NCI-H748 (cell line): ENCODE measurements at regions not wholly inside any gene's neighbourhood (a gene's known extent, or its start where the extent isn't known, plus 50 kb on each side); places are given as distances from the start of the nearest gene placed in this dataset.
"Not testable (repeated sequence)": the region's sequence is repeated elsewhere in the genome, so short reads cannot be mapped to it uniquely, and the experiment has no call there.

Source experiments
- DNase-seq: peaks from one replicate; lab custom pipeline; 2025; ENCODE audit not compliant: unreplicated experiment; lab: John Stamatoyannopoulos, UW

- DNase-seq = no peak
Observed at GRCh38 chr17:70320673-70321345, 151.5 kb downstream of the KCNJ2 start.

- DNase-seq = no peak
Observed at GRCh38 chr17:70321352-70321751, 152.0 kb downstream of the KCNJ2 start.

DNA sequence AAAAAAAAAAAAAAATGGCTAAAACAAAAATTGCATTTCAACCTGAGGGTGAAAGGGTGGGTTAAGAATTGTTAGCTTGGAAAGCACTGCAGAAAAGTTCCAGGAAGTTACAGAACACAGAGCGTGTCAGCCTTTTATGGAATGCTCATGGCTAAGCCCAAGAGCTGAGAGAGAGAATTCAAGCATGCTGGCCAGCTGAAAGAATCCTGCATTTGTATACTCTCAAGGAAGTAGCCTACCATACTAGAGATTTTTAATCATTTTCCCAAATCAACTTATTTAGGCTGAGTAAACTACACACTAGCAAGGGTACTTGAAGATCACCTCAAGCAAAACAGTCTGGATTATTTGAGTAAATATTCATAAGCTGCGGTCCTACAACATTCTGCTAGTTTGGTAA is 153.9 kb downstream of the KCNJ2 start:
- no peak for DNase-seq

GRCh38 chr17:70324031-70324430 is 154.7 kb downstream of the KCNJ2 start:
- no peak for DNase-seq

DNA sequence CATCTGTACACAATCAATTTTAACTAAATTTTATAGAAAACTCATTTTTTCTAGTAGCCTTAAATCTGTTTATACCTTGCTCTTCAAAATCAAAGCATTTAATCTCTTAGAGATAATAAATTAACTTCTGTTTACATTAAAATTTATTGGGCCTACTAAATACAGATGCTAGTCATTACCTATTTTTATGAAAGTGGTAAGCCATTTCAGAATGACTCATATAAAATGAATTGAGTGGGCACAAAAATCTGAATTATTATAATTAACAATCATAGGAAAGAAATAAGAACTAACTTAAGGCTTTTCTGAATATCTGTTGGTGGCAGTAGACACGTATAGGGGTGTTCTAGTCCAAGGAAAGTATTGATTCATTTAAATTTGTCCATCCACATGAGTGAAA is 157.9 kb downstream of the KCNJ2 start:
- DNase-seq = no peak

- DNase-seq = no peak
Observed at GRCh38 chr17:70327723-70328122, 158.4 kb downstream of the KCNJ2 start.

DNA sequence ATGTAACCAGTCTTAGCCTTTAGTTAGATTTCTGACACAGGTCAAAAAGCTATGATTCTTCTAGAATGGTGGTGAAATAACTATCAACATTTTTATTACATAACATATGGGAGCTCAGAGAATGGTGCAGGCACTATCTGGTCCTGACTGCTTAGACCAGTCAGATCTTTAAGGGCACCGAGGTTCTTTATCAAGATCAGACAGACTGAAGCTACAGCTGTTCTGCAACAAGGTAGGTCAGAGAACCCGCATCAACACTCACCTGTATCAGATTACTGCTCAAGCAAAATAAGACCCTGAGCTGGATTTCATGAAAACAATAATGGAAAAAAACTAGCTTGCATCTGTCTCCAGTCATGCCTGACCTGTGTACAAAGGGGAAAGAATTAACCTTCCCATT is 160.4 kb downstream of the KCNJ2 start:
- peak; percentile 90 for DNase-seq

- DNase-seq = not testable (repeated sequence)
Observed at GRCh38 chr17:70331066-70331465, 161.7 kb downstream of the KCNJ2 start.

GRCh38 chr17:70332356-70333210 is 163.3 kb downstream of the KCNJ2 start:
- peak; percentile 77 for DNase-seq

DNA sequence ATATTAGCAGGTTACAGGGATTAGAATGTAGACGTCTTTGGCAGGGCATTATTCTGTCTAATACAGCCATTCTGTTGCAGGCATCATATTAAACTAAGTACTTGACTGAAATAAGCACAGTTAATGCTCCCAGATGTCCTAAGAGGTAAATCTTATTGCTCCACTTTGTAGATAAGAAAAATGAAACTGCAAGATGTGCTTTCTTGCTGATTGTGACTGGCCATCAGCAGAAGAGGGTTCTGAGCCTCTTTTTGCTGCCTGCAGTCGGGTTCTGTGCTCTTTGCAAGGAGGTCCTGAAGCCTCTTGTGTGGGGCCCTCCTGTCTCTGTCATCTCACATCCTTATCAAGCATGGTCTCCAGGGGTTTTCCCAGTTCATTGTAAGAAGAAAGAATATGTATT is 167.1 kb downstream of the KCNJ2 start:
- no peak for DNase-seq

- DNase-seq = no peak
Observed at GRCh38 chr17:70338946-70339354, 169.6 kb downstream of the KCNJ2 start.

- DNase-seq = no peak
Observed at GRCh38 chr17:70343114-70343513, 173.8 kb downstream of the KCNJ2 start.

DNA sequence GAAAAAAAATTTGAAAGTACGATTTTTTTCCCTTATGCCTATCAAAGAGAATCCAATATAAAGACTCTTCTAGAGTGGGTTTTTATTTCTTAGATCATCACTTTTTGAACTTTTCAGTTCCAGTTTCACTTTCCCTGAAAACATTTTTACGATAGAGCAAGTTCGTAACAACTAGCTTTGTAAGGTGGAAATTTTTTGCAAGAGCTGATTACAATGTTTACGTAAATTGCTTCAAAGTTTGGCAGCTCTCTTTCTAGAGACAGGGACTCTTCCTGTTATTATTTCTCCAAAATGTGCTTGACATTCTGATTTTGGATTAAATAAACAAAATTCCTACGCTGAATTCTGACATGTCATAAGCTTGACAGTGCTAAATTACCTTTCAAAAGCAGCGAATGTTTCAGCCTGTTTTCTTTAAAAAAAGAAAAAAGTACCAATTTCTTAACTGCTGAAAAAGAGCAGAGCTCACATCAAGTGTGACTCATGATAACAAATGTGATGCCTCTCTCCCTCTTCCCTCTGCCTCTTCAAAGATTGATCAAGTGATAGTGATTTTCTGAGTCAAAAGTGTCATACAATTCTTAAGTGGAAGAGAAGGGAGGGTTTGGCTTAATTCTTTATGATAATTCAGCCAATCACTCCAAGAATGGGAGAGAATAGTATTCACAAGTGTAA is 175.2 kb downstream of the KCNJ2 start:
- no peak for DNase-seq

- no peak for DNase-seq
Observed at GRCh38 chr17:70345061-70345460, 175.7 kb downstream of the KCNJ2 start.

DNA sequence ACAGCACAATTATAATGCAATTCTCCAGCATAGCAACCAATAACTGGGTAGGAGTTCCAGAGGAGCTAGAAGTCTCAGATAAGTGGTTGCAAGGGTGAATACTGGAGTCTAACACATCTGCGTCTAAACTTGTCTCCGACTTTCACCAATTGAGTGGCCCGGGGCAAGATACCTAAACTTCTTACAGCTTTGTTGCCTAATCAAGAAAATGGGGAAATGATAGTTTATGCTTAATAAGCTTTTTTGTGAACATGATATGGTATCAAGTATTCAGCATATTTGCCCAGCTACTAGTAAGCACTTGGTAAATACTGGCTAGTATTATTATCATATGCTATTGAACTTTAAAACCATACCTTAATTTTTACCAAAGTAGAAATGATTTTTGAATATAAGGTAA is 183.5 kb downstream of the KCNJ2 start:
- no peak for DNase-seq

- peak; percentile 55 for DNase-seq
Observed at GRCh38 chr17:70353408-70354092, 184.2 kb downstream of the KCNJ2 start.

- no peak for DNase-seq
Observed at GRCh38 chr17:70355185-70355584, 185.9 kb downstream of the KCNJ2 start.

- DNase-seq = no peak
Observed at GRCh38 chr17:70357190-70357589, 187.9 kb downstream of the KCNJ2 start.

- DNase-seq = no peak
Observed at GRCh38 chr17:70365091-70365583, 195.8 kb downstream of the KCNJ2 start.

- DNase-seq = no peak
Observed at GRCh38 chr17:70366386-70366785, 197.1 kb downstream of the KCNJ2 start.

GRCh38 chr17:70368011-70368410 is 198.7 kb downstream of the KCNJ2 start:
- DNase-seq = no peak
